ENCODE measurements at regions not wholly inside any gene's neighbourhood (a gene's known extent, or its start where the extent isn't known, plus 50 kb on each side); places are given as distances from the start of the nearest gene placed in this dataset.

GRCh38 chr9:15079989-15080388 is 169.8 kb upstream of the FREM1 start:
- TF ChIP-seq ZNF274 (IDR thresholded peaks at IDR 0.05; ENCODE audit: low read depth, low read length): no peak
- TF ChIP-seq SUZ12 (IDR thresholded peaks at IDR 0.05; ENCODE audit: extremely low read depth, insufficient read depth, insufficient read length): no peak
- no peak for TF ChIP-seq YY1 (IDR thresholded peaks at IDR 0.05; ENCODE audit: insufficient read depth, insufficient read length)
